ENCODE measurements at regions not wholly inside any gene's neighbourhood (a gene's known extent, or its start where the extent isn't known, plus 50 kb on each side); places are given as distances from the start of the nearest gene placed in this dataset.

DNA sequence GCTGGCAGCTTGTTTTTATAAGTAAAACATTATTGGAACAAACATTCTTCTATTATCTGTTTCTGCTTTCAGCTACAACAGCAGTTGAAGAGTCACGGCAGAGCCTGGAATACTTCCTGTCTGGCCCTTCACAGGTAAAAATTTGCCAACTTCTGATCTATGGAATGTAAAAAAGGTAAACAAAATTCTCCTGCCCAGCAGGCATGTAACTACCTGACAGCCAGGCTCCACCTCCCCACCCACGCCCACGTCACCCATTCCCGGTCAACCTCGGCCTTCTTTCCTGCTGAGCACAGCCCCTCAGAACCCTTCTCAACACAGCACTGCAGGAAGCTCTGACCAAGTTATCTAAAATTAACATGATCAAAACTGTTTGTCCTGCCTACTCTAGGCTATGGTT, 166.0 kb downstream of the DLL1 start:
- peaks cover 3 to 7% of the 10 kb centered on the region in 2 donors for H3K4me1 ChIP-seq (ENCODE audit: control insufficient read depth in 2 of 2, insufficient read depth in 2 of 2, low read length in 1 of 2)
- no peak overlapping the region for H3K27ac ChIP-seq (ENCODE audit: low read depth in 2 of 2, low read length in 1 of 2)
- 46 to 58% methylated on average over 5 of the region's 5 CpGs for WGBS, 2 donors
- no peaks in the 10 kb centered on the region for H3K36me3 ChIP-seq (ENCODE audit: control insufficient read depth in 2 of 2, insufficient read depth in 2 of 2, low read length in 1 of 2)
- no peaks in the 10 kb centered on the region for H3K9me3 ChIP-seq (ENCODE audit: control insufficient read depth in 2 of 2, insufficient read depth in 1 of 2, low read depth in 1 of 2, low read length in 1 of 2)
- H3K4me3 ChIP-seq (ENCODE audit: low read depth in 1 of 2, low read length in 2 of 2) = no peak overlapping the region
- H3K27me3 ChIP-seq (ENCODE audit: control insufficient read depth in 1 of 2, insufficient read depth in 2 of 2, low read length in 2 of 2) = no peaks in the 10 kb centered on the region

DNA sequence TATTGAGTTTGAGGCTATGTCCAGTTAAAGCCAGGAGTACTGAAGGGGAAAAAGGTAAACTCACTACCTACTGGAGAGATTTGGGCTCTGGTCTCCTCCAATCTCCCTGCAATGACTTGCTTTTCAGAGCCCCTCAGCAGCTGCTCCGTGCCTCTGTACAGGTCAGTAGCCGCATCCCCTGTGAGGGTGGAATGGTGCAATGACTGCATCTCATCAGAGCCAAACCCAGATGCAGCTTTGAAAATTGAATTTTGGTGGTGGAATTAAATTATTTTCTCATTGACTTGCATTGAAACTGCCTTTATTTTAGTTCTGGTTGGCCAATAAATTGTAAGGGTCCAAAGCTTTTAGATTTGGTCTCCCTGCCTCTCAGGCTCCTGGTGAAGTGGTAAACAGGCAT, 166.7 kb downstream of the DLL1 start:
- Histone ChIP-seq H3K36me3 (ENCODE audit: control insufficient read depth in 2 of 2, insufficient read depth in 2 of 2, low read length in 1 of 2) (no peaks in the 10 kb centered on the region), H3K4me3 (ENCODE audit: low read depth in 1 of 2, low read length in 2 of 2) (no peak overlapping the region), H3K4me1 (ENCODE audit: control insufficient read depth in 2 of 2, insufficient read depth in 2 of 2, low read length in 1 of 2) (peaks cover 0 to 3% of the 10 kb centered on the region in 2 donors), H3K27ac (ENCODE audit: low read depth in 2 of 2, low read length in 1 of 2) (no peak overlapping the region), H3K9me3 (ENCODE audit: control insufficient read depth in 2 of 2, insufficient read depth in 1 of 2, low read depth in 1 of 2, low read length in 1 of 2) (no peaks in the 10 kb centered on the region), H3K27me3 (ENCODE audit: control insufficient read depth in 1 of 2, insufficient read depth in 2 of 2, low read length in 2 of 2) (no peaks in the 10 kb centered on the region)
- WGBS, 2 donors = 90 to 93% methylated on average over 2 of the region's 2 CpGs

DNA sequence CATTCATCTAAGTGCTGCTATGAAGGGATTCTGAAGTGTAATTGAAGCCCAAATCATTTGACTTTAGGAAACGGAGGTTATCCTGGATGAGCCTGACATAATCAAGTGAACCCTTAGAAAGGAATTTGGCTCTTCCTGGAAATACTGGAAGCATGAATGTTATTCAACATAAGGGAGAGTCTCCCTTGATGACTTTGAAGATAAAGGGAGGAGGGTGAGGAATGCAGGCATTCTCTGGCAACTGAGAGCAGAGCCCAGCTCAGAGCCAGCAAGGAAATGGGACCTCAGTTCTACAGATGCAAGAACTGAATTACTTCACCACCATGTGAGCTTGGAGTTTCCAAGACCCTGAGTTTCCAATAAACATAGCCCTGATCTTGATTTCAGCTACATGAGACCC, 168.2 kb downstream of the DLL1 start:
- H3K36me3 ChIP-seq (ENCODE audit: control insufficient read depth in 2 of 2, insufficient read depth in 2 of 2, low read length in 1 of 2) = no peaks in the 10 kb centered on the region
- H3K4me3 ChIP-seq (ENCODE audit: low read depth in 1 of 2, low read length in 2 of 2) = no peak overlapping the region
- no peaks in the 10 kb centered on the region for H3K9me3 ChIP-seq (ENCODE audit: control insufficient read depth in 2 of 2, insufficient read depth in 1 of 2, low read depth in 1 of 2, low read length in 1 of 2)
- WGBS, 2 donors = 47 to 73% methylated on average over 1 of the region's 1 CpG
- H3K27ac ChIP-seq (ENCODE audit: low read depth in 2 of 2, low read length in 1 of 2) = no peak overlapping the region
- no peaks in the 10 kb centered on the region for H3K4me1 ChIP-seq (ENCODE audit: control insufficient read depth in 2 of 2, insufficient read depth in 2 of 2, low read length in 1 of 2)
- H3K27me3 ChIP-seq (ENCODE audit: control insufficient read depth in 1 of 2, insufficient read depth in 2 of 2, low read length in 2 of 2) = no peaks in the 10 kb centered on the region

DNA sequence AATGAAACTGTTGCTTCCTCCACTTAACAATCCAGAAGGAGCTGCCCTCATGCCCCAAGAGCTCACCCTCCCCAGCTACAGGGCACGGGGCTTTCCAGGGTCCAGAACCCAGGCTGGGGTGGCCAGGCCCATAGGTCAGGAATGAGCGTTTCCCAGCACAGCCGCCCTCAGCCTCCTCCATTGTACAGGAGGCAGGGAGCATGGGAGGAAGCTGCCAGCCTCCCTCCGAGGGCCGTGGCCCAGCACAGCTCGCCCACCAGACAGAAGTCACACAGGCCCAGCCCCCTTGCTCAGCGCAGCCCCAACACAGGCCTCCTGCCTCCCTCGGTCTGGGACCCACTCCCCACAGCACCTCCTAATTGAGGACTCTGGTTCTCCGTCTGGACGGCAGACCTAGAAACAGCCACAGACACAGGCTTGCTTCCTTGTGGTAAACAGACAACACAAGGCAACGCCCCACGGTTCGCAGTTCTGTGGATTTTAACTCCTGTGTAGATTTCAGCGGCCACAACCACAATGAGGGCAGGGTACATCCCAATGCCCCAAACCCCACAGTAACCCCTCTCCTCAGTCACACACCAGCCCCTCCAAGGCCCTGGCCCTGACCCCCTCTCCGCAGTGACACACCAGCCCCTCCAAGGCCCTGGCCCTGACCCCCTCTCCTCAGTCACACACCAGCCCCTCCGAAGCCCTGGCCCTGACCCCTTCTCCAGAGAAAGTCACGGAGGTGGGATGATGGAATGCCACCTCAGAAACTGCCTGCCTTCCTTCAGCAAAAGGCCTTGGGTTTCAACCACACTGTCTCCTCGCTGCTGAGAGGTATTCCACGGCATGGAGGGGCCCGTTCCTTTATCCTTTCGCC, 173.5 kb downstream of the DLL1 start:
- no peak overlapping the region for H3K27ac ChIP-seq (ENCODE audit: low read depth in 2 of 2, low read length in 1 of 2)
- no peaks in the 10 kb centered on the region for H3K4me1 ChIP-seq (ENCODE audit: control insufficient read depth in 2 of 2, insufficient read depth in 2 of 2, low read length in 1 of 2)
- no peaks in the 10 kb centered on the region for H3K27me3 ChIP-seq (ENCODE audit: control insufficient read depth in 1 of 2, insufficient read depth in 2 of 2, low read length in 2 of 2)
- 87 to 89% methylated on average over 21 of the region's 21 CpGs for WGBS, 2 donors
- H3K36me3 ChIP-seq (ENCODE audit: control insufficient read depth in 2 of 2, insufficient read depth in 2 of 2, low read length in 1 of 2) = no peaks in the 10 kb centered on the region
- no peak overlapping the region for H3K4me3 ChIP-seq (ENCODE audit: low read depth in 1 of 2, low read length in 2 of 2)
- no peaks in the 10 kb centered on the region for H3K9me3 ChIP-seq (ENCODE audit: control insufficient read depth in 2 of 2, insufficient read depth in 1 of 2, low read depth in 1 of 2, low read length in 1 of 2)

DNA sequence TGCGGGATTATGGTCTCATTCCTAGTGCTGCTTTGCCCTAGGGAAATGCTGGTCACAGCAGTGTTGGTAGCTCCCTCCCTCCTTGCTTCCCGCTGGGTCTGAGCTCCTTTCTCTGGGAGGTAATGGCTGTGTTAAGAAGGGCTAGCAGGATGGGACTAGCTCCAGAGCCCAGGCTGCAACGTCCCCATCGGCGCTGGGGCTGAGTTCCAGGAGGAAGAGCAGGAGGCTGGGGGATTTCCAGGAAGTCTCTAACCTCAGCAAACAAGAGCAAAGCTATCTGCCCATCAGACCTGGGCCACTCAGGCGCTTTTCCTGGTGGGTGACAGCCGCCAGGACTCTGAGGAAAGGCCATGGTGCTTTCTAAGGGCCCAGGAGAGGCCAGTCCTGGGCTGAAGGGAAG, 174.2 kb downstream of the DLL1 start:
- Histone ChIP-seq H3K27ac (ENCODE audit: low read depth in 2 of 2, low read length in 1 of 2) (no peak overlapping the region), H3K9me3 (ENCODE audit: control insufficient read depth in 2 of 2, insufficient read depth in 1 of 2, low read depth in 1 of 2, low read length in 1 of 2) (no peaks in the 10 kb centered on the region), H3K4me1 (ENCODE audit: control insufficient read depth in 2 of 2, insufficient read depth in 2 of 2, low read length in 1 of 2) (no peaks in the 10 kb centered on the region), H3K36me3 (ENCODE audit: control insufficient read depth in 2 of 2, insufficient read depth in 2 of 2, low read length in 1 of 2) (no peaks in the 10 kb centered on the region), H3K4me3 (ENCODE audit: low read depth in 1 of 2, low read length in 2 of 2) (no peak overlapping the region), H3K27me3 (ENCODE audit: control insufficient read depth in 1 of 2, insufficient read depth in 2 of 2, low read length in 2 of 2) (no peaks in the 10 kb centered on the region)
- 47 to 51% methylated on average over 7 of the region's 7 CpGs for WGBS, 2 donors

DNA sequence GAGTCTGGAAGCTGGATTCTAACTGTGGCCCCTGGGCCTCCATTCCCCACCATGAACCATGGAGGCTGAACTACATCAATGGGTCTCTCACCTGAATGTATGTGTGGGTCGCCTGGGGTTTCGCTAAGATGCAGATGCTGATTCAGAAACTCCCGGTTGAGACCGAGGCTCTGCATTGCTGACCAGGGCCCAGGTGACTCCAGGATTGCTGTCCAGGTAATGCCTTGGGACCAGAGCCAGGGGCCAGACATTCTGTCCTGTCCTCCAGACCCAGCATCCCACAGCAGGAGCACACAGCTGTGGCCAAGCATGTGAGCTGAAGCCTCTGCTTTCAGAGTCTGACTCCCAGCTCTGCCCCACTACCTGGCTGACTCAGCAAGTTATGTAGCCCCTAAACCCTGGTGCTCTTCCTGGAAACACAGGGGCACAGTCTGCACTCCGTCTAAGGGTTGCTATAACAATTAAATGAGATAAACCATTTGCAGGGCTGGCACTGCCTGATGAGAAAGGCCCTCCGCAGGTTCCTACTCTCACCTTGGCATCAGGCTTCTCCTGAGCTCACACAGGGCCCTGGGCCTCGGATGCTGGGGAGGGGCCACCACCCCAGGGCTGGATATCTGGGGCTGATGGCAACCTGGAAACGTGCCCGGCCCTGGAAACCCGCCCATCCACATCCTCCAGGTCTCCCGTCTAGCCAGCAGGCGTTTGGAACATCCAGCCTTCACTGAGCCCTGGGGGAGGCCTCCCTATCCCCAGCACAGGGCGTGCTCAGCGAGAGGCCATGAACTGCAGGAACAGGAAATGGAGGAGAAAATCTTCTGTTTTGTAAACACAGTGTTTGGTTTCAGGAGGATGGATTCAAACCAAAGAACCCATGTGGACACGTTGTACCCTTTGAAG, 175.7 kb downstream of the DLL1 start:
- Histone ChIP-seq H3K4me1 (ENCODE audit: control insufficient read depth in 2 of 2, insufficient read depth in 2 of 2, low read length in 1 of 2) (no peaks in the 10 kb centered on the region), H3K27ac (ENCODE audit: low read depth in 2 of 2, low read length in 1 of 2) (no peak overlapping the region), H3K36me3 (ENCODE audit: control insufficient read depth in 2 of 2, insufficient read depth in 2 of 2, low read length in 1 of 2) (no peaks in the 10 kb centered on the region), H3K4me3 (ENCODE audit: low read depth in 1 of 2, low read length in 2 of 2) (no peak overlapping the region), H3K27me3 (ENCODE audit: control insufficient read depth in 1 of 2, insufficient read depth in 2 of 2, low read length in 2 of 2) (no peaks in the 10 kb centered on the region), H3K9me3 (ENCODE audit: control insufficient read depth in 2 of 2, insufficient read depth in 1 of 2, low read depth in 1 of 2, low read length in 1 of 2) (no peaks in the 10 kb centered on the region)
- WGBS, 2 donors = 59 to 69% methylated on average over 15 of the region's 15 CpGs

DNA sequence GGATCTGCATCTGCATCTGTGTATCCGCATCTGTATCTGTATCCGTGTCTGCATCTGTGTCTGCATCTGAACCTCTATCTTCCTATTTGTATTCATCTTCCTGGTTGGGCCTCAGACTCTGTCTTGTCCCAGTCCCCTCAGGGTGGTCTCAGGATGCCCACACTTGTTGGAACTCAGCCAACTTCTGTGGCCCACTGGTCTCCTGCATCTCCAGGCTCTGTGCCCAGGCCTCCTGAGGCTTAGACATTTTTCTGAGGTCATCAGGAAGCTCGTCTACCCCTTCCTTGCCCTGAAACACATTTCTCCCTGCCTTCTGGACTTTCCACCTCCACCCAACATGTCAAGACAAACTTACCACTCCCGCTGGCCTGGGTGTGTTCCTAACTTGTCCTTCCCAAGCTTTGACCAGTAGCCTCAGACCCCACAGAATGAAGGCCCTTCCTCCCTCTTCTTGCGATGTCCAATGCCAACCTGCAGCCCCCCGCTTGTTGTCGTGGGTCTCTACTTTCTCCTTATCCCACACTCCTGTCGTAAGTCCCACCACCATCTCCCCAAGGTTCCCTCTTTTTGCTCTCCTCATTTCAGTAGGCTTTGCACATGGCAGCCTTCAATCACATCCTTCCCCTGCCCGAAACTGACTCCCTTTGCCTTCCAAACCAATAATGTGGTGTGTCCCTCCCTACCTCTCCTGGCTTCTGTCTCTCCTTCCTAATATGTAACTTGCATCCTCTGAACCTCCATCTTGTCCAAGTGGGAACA, 176.5 kb downstream of the DLL1 start:
- Histone ChIP-seq H3K27me3 (ENCODE audit: control insufficient read depth in 1 of 2, insufficient read depth in 2 of 2, low read length in 2 of 2) (no peaks in the 10 kb centered on the region), H3K9me3 (ENCODE audit: control insufficient read depth in 2 of 2, insufficient read depth in 1 of 2, low read depth in 1 of 2, low read length in 1 of 2) (no peaks in the 10 kb centered on the region), H3K4me3 (ENCODE audit: low read depth in 1 of 2, low read length in 2 of 2) (no peak overlapping the region), H3K4me1 (ENCODE audit: control insufficient read depth in 2 of 2, insufficient read depth in 2 of 2, low read length in 1 of 2) (no peaks in the 10 kb centered on the region), H3K27ac (ENCODE audit: low read depth in 2 of 2, low read length in 1 of 2) (no peak overlapping the region), H3K36me3 (ENCODE audit: control insufficient read depth in 2 of 2, insufficient read depth in 2 of 2, low read length in 1 of 2) (no peaks in the 10 kb centered on the region)
- 88 to 89% methylated on average over 9 of the region's 9 CpGs for WGBS, 2 donors

DNA sequence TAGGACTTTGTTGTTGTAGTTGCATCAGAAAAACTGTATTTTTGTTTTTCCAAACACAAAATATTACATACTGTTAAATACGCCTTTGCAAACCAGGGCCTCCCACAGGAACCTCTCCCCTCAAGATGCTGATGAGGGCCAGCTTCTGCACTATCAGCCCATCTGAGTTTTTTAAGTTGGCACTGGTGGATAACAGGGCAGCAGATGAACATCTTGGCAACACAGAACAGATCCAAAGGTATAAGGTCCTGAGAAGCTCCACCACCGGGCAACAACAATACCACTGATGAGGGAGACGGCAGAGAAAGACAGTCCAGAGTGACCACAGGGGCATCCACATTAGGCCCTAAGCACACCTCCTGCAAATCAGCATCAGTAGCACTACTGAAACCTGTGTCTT, 177.7 kb downstream of the DLL1 start:
- WGBS, 2 donors = 90 to 94% methylated on average over 3 of the region's 3 CpGs
- Histone ChIP-seq H3K27me3 (ENCODE audit: control insufficient read depth in 1 of 2, insufficient read depth in 2 of 2, low read length in 2 of 2) (no peaks in the 10 kb centered on the region), H3K9me3 (ENCODE audit: control insufficient read depth in 2 of 2, insufficient read depth in 1 of 2, low read depth in 1 of 2, low read length in 1 of 2) (no peaks in the 10 kb centered on the region), H3K4me3 (ENCODE audit: low read depth in 1 of 2, low read length in 2 of 2) (no peak overlapping the region), H3K4me1 (ENCODE audit: control insufficient read depth in 2 of 2, insufficient read depth in 2 of 2, low read length in 1 of 2) (no peaks in the 10 kb centered on the region), H3K36me3 (ENCODE audit: control insufficient read depth in 2 of 2, insufficient read depth in 2 of 2, low read length in 1 of 2) (no peaks in the 10 kb centered on the region), H3K27ac (ENCODE audit: low read depth in 2 of 2, low read length in 1 of 2) (no peak overlapping the region)

DNA sequence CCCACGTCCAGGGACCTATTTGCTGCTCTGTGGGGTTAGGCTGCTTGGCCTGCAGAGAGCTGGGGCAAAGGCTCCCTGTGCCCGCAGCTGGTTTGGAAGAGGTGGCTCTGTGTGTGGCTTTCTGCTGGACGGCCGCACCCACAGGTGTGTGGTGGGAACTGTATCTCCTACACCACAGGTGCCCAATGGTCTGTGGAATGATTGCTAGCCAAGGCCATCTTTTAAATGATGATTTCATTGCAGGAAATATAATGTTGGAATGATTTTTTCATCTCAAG, 178.4 kb downstream of the DLL1 start:
- no peak overlapping the region for H3K4me3 ChIP-seq (ENCODE audit: low read depth in 1 of 2, low read length in 2 of 2)
- no peak overlapping the region for H3K27ac ChIP-seq (ENCODE audit: low read depth in 2 of 2, low read length in 1 of 2)
- WGBS, 2 donors = 95% methylated on average over 4 of the region's 4 CpGs
- H3K27me3 ChIP-seq (ENCODE audit: control insufficient read depth in 1 of 2, insufficient read depth in 2 of 2, low read length in 2 of 2) = no peaks in the 10 kb centered on the region
- no peaks in the 10 kb centered on the region for H3K9me3 ChIP-seq (ENCODE audit: control insufficient read depth in 2 of 2, insufficient read depth in 1 of 2, low read depth in 1 of 2, low read length in 1 of 2)
- no peaks in the 10 kb centered on the region for H3K36me3 ChIP-seq (ENCODE audit: control insufficient read depth in 2 of 2, insufficient read depth in 2 of 2, low read length in 1 of 2)
- H3K4me1 ChIP-seq (ENCODE audit: control insufficient read depth in 2 of 2, insufficient read depth in 2 of 2, low read length in 1 of 2) = no peaks in the 10 kb centered on the region

All from esophagus (tissue), 2 donors.